Keratinocyte (primary cell): ENCODE measurements at regions not wholly inside any gene's neighbourhood (a gene's known extent, or its start where the extent isn't known, plus 50 kb on each side); places are given as distances from the start of the nearest gene placed in this dataset.

ENCODE experiments used
- EZH2 ChIP-seq: IDR thresholded peaks from one replicate; pipeline ENCODE4 v1.6.1; 2012; ENCODE audit warnings: inconsistent platforms, mild to moderate bottlenecking, low read length, moderate library complexity
- TF ChIP-seq, protein P1 (sequence below), 3 experiments: IDR thresholded peaks in 1 of 3; conservative IDR thresholded peaks in 1 of 3; optimal IDR thresholded peaks in 1 of 3; 2 replicates in 2 of 3; 3 replicates in 1 of 3; pipeline versions ENCODE3 to v1.5.1; 2011; ENCODE audit warnings: low read length in 3 of 3, mild to moderate bottlenecking in 3 of 3, moderate library complexity in 2 of 3, control low read depth in 1 of 3, inconsistent platforms in 1 of 3; ENCODE audit not compliant: insufficient read depth in 2 of 3; ENCODE audit errors: extremely low read depth in 1 of 3

DNA sequence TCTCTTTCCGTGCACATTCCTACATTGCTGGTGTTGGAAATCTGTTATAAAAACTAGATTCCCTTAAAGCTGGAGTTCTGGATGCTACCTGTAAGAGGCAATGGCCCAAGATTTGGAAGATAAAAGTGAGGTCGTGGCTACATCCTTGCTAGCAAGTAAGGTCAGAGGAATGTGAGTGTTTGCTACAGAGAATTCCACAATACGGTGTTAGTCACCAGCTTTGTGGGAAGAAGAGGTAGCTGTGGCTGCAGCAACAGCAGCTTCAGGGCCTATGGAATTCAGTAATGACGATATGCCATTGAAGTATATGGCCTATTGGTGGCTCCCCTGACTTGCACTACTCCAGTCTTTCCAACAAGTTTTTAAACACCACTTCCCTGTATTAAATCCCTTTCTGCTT, 227.7 kb upstream of the TMEM260 start:
- TF ChIP-seq, protein P1, sequence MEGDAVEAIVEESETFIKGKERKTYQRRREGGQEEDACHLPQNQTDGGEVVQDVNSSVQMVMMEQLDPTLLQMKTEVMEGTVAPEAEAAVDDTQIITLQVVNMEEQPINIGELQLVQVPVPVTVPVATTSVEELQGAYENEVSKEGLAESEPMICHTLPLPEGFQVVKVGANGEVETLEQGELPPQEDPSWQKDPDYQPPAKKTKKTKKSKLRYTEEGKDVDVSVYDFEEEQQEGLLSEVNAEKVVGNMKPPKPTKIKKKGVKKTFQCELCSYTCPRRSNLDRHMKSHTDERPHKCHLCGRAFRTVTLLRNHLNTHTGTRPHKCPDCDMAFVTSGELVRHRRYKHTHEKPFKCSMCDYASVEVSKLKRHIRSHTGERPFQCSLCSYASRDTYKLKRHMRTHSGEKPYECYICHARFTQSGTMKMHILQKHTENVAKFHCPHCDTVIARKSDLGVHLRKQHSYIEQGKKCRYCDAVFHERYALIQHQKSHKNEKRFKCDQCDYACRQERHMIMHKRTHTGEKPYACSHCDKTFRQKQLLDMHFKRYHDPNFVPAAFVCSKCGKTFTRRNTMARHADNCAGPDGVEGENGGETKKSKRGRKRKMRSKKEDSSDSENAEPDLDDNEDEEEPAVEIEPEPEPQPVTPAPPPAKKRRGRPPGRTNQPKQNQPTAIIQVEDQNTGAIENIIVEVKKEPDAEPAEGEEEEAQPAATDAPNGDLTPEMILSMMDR (optimal IDR thresholded peaks at IDR 0.05 in 1 of 3, IDR thresholded peaks at IDR 0.05 in 1 of 3, conservative IDR thresholded peaks at IDR 0.05 in 1 of 3; ENCODE audit: extremely low read depth in 1 of 3, insufficient read depth in 2 of 3, low read length in 3 of 3), result no peak
- TF ChIP-seq EZH2, result no peak
